Panc1 (cell line): ENCODE measurements at regions not wholly inside any gene's neighbourhood (a gene's known extent, or its start where the extent isn't known, plus 50 kb on each side); places are given as distances from the start of the nearest gene placed in this dataset.

Source experiments
- ATAC-seq: fragments of 200-7000 bp; cut with Tn5 transposase; 2 replicates; pipeline ENCODE4 v1.9.1; 2020; ENCODE audit warnings: mild to moderate bottlenecking, moderate library complexity
- BruUV-seq: library from RNA; stranded (reverse); fragments of 400-500 nt; replicated peaks from 2 replicates; lab custom pipeline; 2021; lab: Mats Ljungman, UMichigan
- CTCF ChIA-PET: fragments of 300-600 bp; sonication (Branson Sonifier 250); formaldehyde crosslinking; loops from one replicate; lab custom pipeline; 2022; ENCODE audit warnings: antibody characterized with exemption; lab: Charles Lee
- POLR2A ChIA-PET: fragments of 300-600 bp; sonication (Branson Sonifier 250); formaldehyde crosslinking; loops from one replicate; lab custom pipeline; 2022; ENCODE audit warnings: antibody characterized with exemption; lab: Charles Lee
- DNase-seq: peaks from one replicate; pipeline ENCODE4 v3.0.0-alpha.2; 2010; ENCODE audit warnings: low read depth, low spot score
- H3K27ac ChIP-seq: 2 replicates; pipeline ENCODE4 v1.5.1; 2011; ENCODE audit warnings: mild to moderate bottlenecking, low read length, inconsistent platforms
- H3K27me3 ChIP-seq: fragments of 200-500 bp; sonication (Bioruptor generic); 2 replicates; pipeline ENCODE4 v1.6.0; 2014; ENCODE audit warnings: low read length, inconsistent platforms; ENCODE audit not compliant: control insufficient read depth, insufficient read depth
- H3K36me3 ChIP-seq: fragments of 200-500 bp; sonication (Bioruptor generic); 2 replicates; pipeline ENCODE4 v1.5.1; 2014; ENCODE audit warnings: inconsistent platforms, mild to moderate bottlenecking, low read length, moderate library complexity; ENCODE audit not compliant: control insufficient read depth, insufficient read depth
- H3K4me1 ChIP-seq: 2 replicates; pipeline ENCODE4 v1.5.1; 2011; ENCODE audit warnings: inconsistent platforms, mild to moderate bottlenecking, low read length, moderate library complexity; ENCODE audit not compliant: control insufficient read depth, insufficient read depth
- H3K4me3 ChIP-seq, 2 experiments: 2 replicates each; pipeline ENCODE4 v1.5.1; 2011 to 2012; ENCODE audit warnings: low read depth in 2 of 2, low read length in 2 of 2, mild to moderate bottlenecking in 2 of 2, inconsistent platforms in 1 of 2, moderate library complexity in 1 of 2
- H3K9me3 ChIP-seq: fragments of 200-500 bp; sonication (Bioruptor generic); 2 replicates; pipeline ENCODE4 v1.5.1; 2014; ENCODE audit warnings: low read depth, mild to moderate bottlenecking, inconsistent platforms, low read length, moderate library complexity; ENCODE audit not compliant: control insufficient read depth, insufficient read depth
- POLR2AphosphoS5 ChIP-seq: IDR thresholded peaks from 2 replicates; pipeline ENCODE4 v1.6.1; 2012; ENCODE audit warnings: mild to moderate bottlenecking, low read depth, low read length, moderate library complexity
- SIN3A ChIP-seq: IDR thresholded peaks from 2 replicates; pipeline ENCODE4 v1.6.1; 2012; ENCODE audit warnings: low read depth, mild to moderate bottlenecking, low read length, moderate library complexity, borderline replicate concordance; ENCODE audit not compliant: insufficient read depth
- TCF7L2 ChIP-seq: IDR thresholded peaks from 2 replicates; pipeline ENCODE4 v1.6.1; 2011; ENCODE audit warnings: mild to moderate bottlenecking, low read depth, low read length, inconsistent platforms
- in situ Hi-C: cut with HindIII; loops from 2 replicates; pipeline ENCODE4 v1.10.0; 2016; ENCODE audit warnings: low sequenced_read_pairs, low pct_unique_long_range_greater_than_20kb
- intact Hi-C: fragments of 100-400 bp; cut with micrococcal nuclease; formaldehyde crosslinking; loops from one replicate; pipeline ENCODE4 v1.10.0; 2022; ENCODE audit not compliant: unreplicated experiment
- TF ChIP-seq, protein P1 (sequence below), 2 experiments: IDR thresholded peaks; 2 replicates each; pipeline ENCODE4 v1.6.1; 2011 to 2012; ENCODE audit warnings: low read depth in 2 of 2, control low read depth in 1 of 2, low read length in 1 of 2, mild to moderate bottlenecking in 1 of 2, moderate library complexity in 1 of 2; ENCODE audit not compliant: insufficient read depth in 1 of 2
- TF ChIP-seq, protein P2 (sequence below): fragments of 450-650 bp; IDR thresholded peaks from 2 replicates; pipeline ENCODE4 v1.5.1; 2017; ENCODE audit warnings: mild to moderate bottlenecking

GRCh38 chr14:56026506-56026905, 91.7 kb upstream of the PELI2 start:
- no TSS peak for BruUV-seq
- no peak overlapping the region for H3K4me3 ChIP-seq
- H3K9me3 ChIP-seq: no peaks in the 10 kb centered on the region
- intact Hi-C loops: no loop called here
- ChIA-PET CTCF (no interaction called here), POLR2A (no interaction called here)
- ATAC-seq (no peak), DNase-seq (no peak)
- in situ Hi-C loops: no loop called here
- no peak overlapping the region for H3K27ac ChIP-seq
- no peaks in the 10 kb centered on the region for H3K36me3 ChIP-seq
- H3K27me3 ChIP-seq: no peaks in the 10 kb centered on the region
- TF ChIP-seq, protein P1, sequence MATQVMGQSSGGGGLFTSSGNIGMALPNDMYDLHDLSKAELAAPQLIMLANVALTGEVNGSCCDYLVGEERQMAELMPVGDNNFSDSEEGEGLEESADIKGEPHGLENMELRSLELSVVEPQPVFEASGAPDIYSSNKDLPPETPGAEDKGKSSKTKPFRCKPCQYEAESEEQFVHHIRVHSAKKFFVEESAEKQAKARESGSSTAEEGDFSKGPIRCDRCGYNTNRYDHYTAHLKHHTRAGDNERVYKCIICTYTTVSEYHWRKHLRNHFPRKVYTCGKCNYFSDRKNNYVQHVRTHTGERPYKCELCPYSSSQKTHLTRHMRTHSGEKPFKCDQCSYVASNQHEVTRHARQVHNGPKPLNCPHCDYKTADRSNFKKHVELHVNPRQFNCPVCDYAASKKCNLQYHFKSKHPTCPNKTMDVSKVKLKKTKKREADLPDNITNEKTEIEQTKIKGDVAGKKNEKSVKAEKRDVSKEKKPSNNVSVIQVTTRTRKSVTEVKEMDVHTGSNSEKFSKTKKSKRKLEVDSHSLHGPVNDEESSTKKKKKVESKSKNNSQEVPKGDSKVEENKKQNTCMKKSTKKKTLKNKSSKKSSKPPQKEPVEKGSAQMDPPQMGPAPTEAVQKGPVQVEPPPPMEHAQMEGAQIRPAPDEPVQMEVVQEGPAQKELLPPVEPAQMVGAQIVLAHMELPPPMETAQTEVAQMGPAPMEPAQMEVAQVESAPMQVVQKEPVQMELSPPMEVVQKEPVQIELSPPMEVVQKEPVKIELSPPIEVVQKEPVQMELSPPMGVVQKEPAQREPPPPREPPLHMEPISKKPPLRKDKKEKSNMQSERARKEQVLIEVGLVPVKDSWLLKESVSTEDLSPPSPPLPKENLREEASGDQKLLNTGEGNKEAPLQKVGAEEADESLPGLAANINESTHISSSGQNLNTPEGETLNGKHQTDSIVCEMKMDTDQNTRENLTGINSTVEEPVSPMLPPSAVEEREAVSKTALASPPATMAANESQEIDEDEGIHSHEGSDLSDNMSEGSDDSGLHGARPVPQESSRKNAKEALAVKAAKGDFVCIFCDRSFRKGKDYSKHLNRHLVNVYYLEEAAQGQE (IDR thresholded peaks at IDR 0.05; ENCODE audit: insufficient read depth in 1 of 2, low read depth in 2 of 2, low read length in 1 of 2): no peak
- TF ChIP-seq TCF7L2: no peak
- no peak for TF ChIP-seq SIN3A
- TF ChIP-seq POLR2AphosphoS5: no peak
- TF ChIP-seq, protein P2, sequence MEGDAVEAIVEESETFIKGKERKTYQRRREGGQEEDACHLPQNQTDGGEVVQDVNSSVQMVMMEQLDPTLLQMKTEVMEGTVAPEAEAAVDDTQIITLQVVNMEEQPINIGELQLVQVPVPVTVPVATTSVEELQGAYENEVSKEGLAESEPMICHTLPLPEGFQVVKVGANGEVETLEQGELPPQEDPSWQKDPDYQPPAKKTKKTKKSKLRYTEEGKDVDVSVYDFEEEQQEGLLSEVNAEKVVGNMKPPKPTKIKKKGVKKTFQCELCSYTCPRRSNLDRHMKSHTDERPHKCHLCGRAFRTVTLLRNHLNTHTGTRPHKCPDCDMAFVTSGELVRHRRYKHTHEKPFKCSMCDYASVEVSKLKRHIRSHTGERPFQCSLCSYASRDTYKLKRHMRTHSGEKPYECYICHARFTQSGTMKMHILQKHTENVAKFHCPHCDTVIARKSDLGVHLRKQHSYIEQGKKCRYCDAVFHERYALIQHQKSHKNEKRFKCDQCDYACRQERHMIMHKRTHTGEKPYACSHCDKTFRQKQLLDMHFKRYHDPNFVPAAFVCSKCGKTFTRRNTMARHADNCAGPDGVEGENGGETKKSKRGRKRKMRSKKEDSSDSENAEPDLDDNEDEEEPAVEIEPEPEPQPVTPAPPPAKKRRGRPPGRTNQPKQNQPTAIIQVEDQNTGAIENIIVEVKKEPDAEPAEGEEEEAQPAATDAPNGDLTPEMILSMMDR: no peak
- H3K4me1 ChIP-seq: no peaks in the 10 kb centered on the region

DNA sequence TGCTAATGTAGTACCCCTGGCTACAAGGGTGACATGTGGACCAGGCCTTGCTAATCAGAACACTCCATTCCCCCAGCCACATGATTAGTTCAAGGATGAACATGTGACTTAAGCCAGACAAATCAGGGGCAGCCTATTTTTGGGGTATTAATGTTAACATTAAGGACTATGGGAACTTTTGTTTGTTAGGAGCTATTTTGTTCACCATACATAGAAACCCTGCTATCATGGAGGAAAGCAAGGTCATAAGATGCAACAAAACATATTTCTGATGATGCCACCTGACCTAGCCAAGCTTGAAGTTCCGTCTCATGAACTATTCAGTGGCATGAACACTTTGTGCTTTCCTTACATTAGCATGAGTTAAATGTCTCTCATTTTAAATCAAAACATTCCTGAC, 90.8 kb upstream of the PELI2 start:
- no TSS peak for BruUV-seq
- in situ Hi-C loops: no loop called here
- H3K4me3 ChIP-seq: no peak overlapping the region
- H3K27me3 ChIP-seq: no peaks in the 10 kb centered on the region
- intact Hi-C loops: no loop called here
- CTCF ChIA-PET: no interaction called here
- DNase-seq (no peak), ATAC-seq (no peak)
- TF ChIP-seq, protein P2: no peak
- TF ChIP-seq TCF7L2: no peak
- TF ChIP-seq, protein P1 (IDR thresholded peaks at IDR 0.05; ENCODE audit: insufficient read depth in 1 of 2, low read depth in 2 of 2, low read length in 1 of 2): no peak
- no peak for TF ChIP-seq SIN3A
- no peak for TF ChIP-seq POLR2AphosphoS5
- no peaks in the 10 kb centered on the region for H3K4me1 ChIP-seq
- no peaks in the 10 kb centered on the region for H3K36me3 ChIP-seq
- POLR2A ChIA-PET: no interaction called here
- no peak overlapping the region for H3K27ac ChIP-seq
- H3K9me3 ChIP-seq: no peaks in the 10 kb centered on the region
